ENCODE measurements at regions not wholly inside any gene's neighbourhood (a gene's known extent, or its start where the extent isn't known, plus 50 kb on each side); places are given as distances from the start of the nearest gene placed in this dataset.
A peak's percentile ranks its signal among the peaks of the same experiment; 100 is the strongest.

DNA sequence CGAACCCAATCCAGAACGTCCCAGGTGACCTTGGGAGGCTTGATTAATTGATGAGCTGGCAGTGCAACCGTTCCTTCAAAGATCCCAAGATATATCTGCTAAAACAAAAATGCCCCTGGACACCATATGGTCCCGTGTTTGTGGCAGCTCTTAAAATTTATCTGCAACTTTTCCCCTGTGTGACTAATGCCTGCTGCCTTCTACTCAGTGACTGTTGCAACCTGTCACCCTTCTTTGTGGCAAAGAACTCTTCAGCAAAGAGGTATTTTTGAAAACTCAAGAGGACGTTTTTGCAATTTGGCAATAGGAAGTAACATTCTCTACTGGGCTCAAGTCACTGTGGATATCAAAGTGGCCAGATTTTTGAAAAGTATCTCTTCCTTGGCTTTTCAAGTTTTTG lies 75.8 kb upstream of the SOD3 start:
- Histone ChIP-seq H3K27ac (no peak overlapping the region), H3K9me3 (peaks cover 0 to 4% (median 0%) of the 10 kb centered on the region in 3 donors), H3K36me3 (no peaks in the 10 kb centered on the region), H3K4me1 (no peaks in the 10 kb centered on the region), H3K4me3 (no peak overlapping the region), H3K27me3 (no peaks in the 10 kb centered on the region)
- intact Hi-C loops (cut with DNase I; ENCODE audit: low total_unique reads), result no loop called here
- no peak for DNase-seq
- TF ChIP-seq, protein P1, sequence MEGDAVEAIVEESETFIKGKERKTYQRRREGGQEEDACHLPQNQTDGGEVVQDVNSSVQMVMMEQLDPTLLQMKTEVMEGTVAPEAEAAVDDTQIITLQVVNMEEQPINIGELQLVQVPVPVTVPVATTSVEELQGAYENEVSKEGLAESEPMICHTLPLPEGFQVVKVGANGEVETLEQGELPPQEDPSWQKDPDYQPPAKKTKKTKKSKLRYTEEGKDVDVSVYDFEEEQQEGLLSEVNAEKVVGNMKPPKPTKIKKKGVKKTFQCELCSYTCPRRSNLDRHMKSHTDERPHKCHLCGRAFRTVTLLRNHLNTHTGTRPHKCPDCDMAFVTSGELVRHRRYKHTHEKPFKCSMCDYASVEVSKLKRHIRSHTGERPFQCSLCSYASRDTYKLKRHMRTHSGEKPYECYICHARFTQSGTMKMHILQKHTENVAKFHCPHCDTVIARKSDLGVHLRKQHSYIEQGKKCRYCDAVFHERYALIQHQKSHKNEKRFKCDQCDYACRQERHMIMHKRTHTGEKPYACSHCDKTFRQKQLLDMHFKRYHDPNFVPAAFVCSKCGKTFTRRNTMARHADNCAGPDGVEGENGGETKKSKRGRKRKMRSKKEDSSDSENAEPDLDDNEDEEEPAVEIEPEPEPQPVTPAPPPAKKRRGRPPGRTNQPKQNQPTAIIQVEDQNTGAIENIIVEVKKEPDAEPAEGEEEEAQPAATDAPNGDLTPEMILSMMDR (IDR thresholded peaks at IDR 0.05), result no peak

GRCh38 chr4:24720436-24720835 lies 74.9 kb upstream of the SOD3 start:
- Histone ChIP-seq H3K27ac (no peak overlapping the region), H3K4me3 (no peak overlapping the region), H3K27me3 (no peaks in the 10 kb centered on the region), H3K36me3 (no peaks in the 10 kb centered on the region), H3K9me3 (peaks cover 0 to 4% (median 0%) of the 10 kb centered on the region in 3 donors), H3K4me1 (no peaks in the 10 kb centered on the region)
- intact Hi-C loops (cut with DNase I; ENCODE audit: low total_unique reads), result no loop called here
- TF ChIP-seq, protein P1 (IDR thresholded peaks at IDR 0.05), result no peak
- DNase-seq, result no peak

DNA sequence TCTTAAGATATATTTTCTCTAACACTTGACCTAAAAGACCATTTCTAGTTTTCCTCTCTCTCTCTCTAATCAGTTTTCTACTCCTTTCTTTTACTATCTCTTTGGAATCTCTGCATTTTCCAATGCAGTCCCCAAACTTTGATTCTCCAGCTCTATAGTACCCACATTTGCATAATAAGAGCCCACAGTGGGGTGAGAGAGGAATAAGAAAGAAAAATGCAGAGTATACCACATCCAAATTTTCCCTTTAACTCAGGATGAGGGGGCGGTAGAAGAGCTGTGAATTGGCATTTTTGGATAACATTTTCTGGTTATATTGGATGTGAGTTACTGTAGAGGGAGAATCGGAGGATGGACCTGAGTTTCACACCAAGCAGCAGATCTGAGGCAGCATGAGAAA lies 74.4 kb upstream of the SOD3 start:
- TF ChIP-seq, protein P1 (IDR thresholded peaks at IDR 0.05), result no peak
- Histone ChIP-seq H3K36me3 (no peaks in the 10 kb centered on the region), H3K27ac (no peak overlapping the region), H3K9me3 (peaks cover 0 to 3% (median 0%) of the 10 kb centered on the region in 3 donors), H3K27me3 (no peaks in the 10 kb centered on the region), H3K4me3 (no peak overlapping the region), H3K4me1 (no peaks in the 10 kb centered on the region)
- no peak for DNase-seq
- intact Hi-C loops (cut with DNase I; ENCODE audit: low total_unique reads), result no loop called here

GRCh38 chr4:24722026-24722568 lies 73.3 kb upstream of the SOD3 start:
- H3K9me3 ChIP-seq, result no peaks in the 10 kb centered on the region
- no peaks in the 10 kb centered on the region for H3K36me3 ChIP-seq
- no peak overlapping the region for H3K4me3 ChIP-seq
- H3K4me1 ChIP-seq, result peaks cover 0 to 1% (median 0%) of the 10 kb centered on the region in 4 donors
- H3K27ac ChIP-seq, result no peak overlapping the region
- H3K27me3 ChIP-seq, result no peaks in the 10 kb centered on the region
- intact Hi-C loops (cut with DNase I; ENCODE audit: low total_unique reads), result no loop called here
- no peak for DNase-seq
- TF ChIP-seq, protein P1 (IDR thresholded peaks at IDR 0.05), result no peak

- intact Hi-C loops (cut with DNase I; ENCODE audit: low total_unique reads), result no loop called here
- Histone ChIP-seq H3K9me3 (no peaks in the 10 kb centered on the region), H3K27me3 (no peaks in the 10 kb centered on the region), H3K4me1 (peaks cover 0 to 42% (median 18%) of the 10 kb centered on the region in 4 donors), H3K36me3 (no peaks in the 10 kb centered on the region), H3K27ac (peak overlapping the region in 1 of 2 donors; percentile 69), H3K4me3 (no peak overlapping the region)
- DNase-seq, result no peak
- TF ChIP-seq, protein P1 (IDR thresholded peaks at IDR 0.05), result no peak
Observed at GRCh38 chr4:24727390-24728224, 67.8 kb upstream of the SOD3 start.

Data from tibial artery (tissue), 4 donors.